Activated CD4-positive, alpha-beta T cell treated with anti-CD3 and anti-CD28 coated beads for 24 hours (primary cell): ENCODE measurements at regions not wholly inside any gene's neighbourhood (a gene's known extent, or its start where the extent isn't known, plus 50 kb on each side); places are given as distances from the start of the nearest gene placed in this dataset.
"Not testable (repeated sequence)": the region's sequence is repeated elsewhere in the genome, so short reads cannot be mapped to it uniquely, and the experiment has no call there.

ENCODE experiments used
- DNase-seq, 2 donors: peaks; one replicate each; pipeline ENCODE4 v3.0.0-alpha.2; 2020; ENCODE audit warnings: low read depth in 2 of 2

GRCh38 chr21:15669247-15669646, 60.5 kb upstream of the USP25 start:
- no peak for DNase-seq

GRCh38 chr21:15671188-15671587, 58.6 kb upstream of the USP25 start:
- DNase-seq = no peak

GRCh38 chr21:15672578-15672977, 57.2 kb upstream of the USP25 start:
- DNase-seq = not testable (repeated sequence)

GRCh38 chr21:15676935-15677334, 52.8 kb upstream of the USP25 start:
- no peak for DNase-seq

- no peak for DNase-seq
Measured at GRCh38 chr21:15679630-15680029, 50.2 kb upstream of the USP25 start.
